IMR-90 (cell line): ENCODE measurements at regions not wholly inside any gene's neighbourhood (a gene's known extent, or its start where the extent isn't known, plus 50 kb on each side); places are given as distances from the start of the nearest gene placed in this dataset.

ENCODE experiments used
- ATAC-seq: fragments of 200-7000 bp; cut with Tn5 transposase; 2 replicates; pipeline ENCODE4 v1.9.1; 2020; ENCODE audit warnings: low read depth, mild to moderate bottlenecking, moderate library complexity
- BruUV-seq: library from RNA; stranded (reverse); fragments of 400-500 nt; replicated peaks from 2 replicates; lab custom pipeline; 2021; lab: Mats Ljungman, UMichigan
- CTCF ChIA-PET: fragments of 300-600 bp; formaldehyde crosslinking; extraction: SDS; loops from one replicate; lab custom pipeline; 2021; ENCODE audit warnings: antibody characterized with exemption; lab: Yijun Ruan, JAX
- POLR2A ChIA-PET: fragments of 300-600 bp; sonication (Branson Sonifier 250); formaldehyde crosslinking; loops from one replicate; lab custom pipeline; 2022; ENCODE audit warnings: antibody characterized with exemption; ENCODE audit not compliant: unreplicated experiment; lab: Charles Lee
- DNase-seq: peaks from one replicate; pipeline ENCODE4 v3.0.0; 2013
- H2AFZ ChIP-seq: replicated peaks from 2 replicates; pipeline ENCODE3; 2013; ENCODE audit warnings: low read length, mild to moderate bottlenecking; ENCODE audit not compliant: poor library complexity
- H2AK5ac ChIP-seq: 2 replicates; pipeline ENCODE4 v1.6.1; 2013; ENCODE audit warnings: low read depth, low read length, inconsistent platforms
- H2AK9ac ChIP-seq: replicated peaks from 2 replicates; pipeline ENCODE3; 2013; ENCODE audit warnings: mild to moderate bottlenecking, low read depth, low read length, moderate library complexity; ENCODE audit not compliant: poor library complexity
- H2BK120ac ChIP-seq: 2 replicates; pipeline ENCODE4 v1.6.1; 2013; ENCODE audit warnings: low read depth, low read length, inconsistent platforms
- H2BK15ac ChIP-seq: 3 replicates; pipeline ENCODE4 v1.6.1; 2013; ENCODE audit warnings: low read depth, low read length, inconsistent platforms
- H2BK20ac ChIP-seq: 2 replicates; pipeline ENCODE4 v1.6.1; 2013; ENCODE audit warnings: low read depth, mild to moderate bottlenecking, inconsistent platforms, low read length, moderate library complexity
- H2BK5ac ChIP-seq: 2 replicates; pipeline ENCODE4 v1.6.1; 2013; ENCODE audit warnings: mild to moderate bottlenecking, low read depth, low read length, inconsistent platforms; ENCODE audit not compliant: poor library complexity, severe bottlenecking
- H3K14ac ChIP-seq: replicated peaks from 2 replicates; pipeline ENCODE4 v1.6.1; 2013; ENCODE audit warnings: low read depth, low read length, inconsistent platforms
- H3K18ac ChIP-seq: 2 replicates; pipeline ENCODE4 v1.6.1; 2013; ENCODE audit warnings: low read depth, low read length, control low read depth
- H3K23ac ChIP-seq: 2 replicates; pipeline ENCODE4 v1.6.1; 2013; ENCODE audit warnings: low read depth, low read length, inconsistent platforms
- H3K27ac ChIP-seq: 2 replicates; pipeline ENCODE4 v1.5.1; 2013; ENCODE audit warnings: mild to moderate bottlenecking, control low read depth, low read length; ENCODE audit not compliant: insufficient read depth
- H3K27me3 ChIP-seq: 2 replicates; pipeline ENCODE4 v1.6.1; 2013; ENCODE audit warnings: low read length; ENCODE audit not compliant: control insufficient read depth, insufficient read depth
- H3K36me3 ChIP-seq: 2 replicates; pipeline ENCODE4 v1.6.1; 2013; ENCODE audit warnings: low read length, mixed read lengths; ENCODE audit not compliant: control insufficient read depth, insufficient read depth
- H3K4ac ChIP-seq: 2 replicates; pipeline ENCODE4 v1.6.1; 2013; ENCODE audit warnings: low read depth, low read length, inconsistent platforms
- H3K4me1 ChIP-seq: 2 replicates; pipeline ENCODE4 v1.6.1; 2013; ENCODE audit warnings: low read length, mixed read lengths; ENCODE audit not compliant: control insufficient read depth, insufficient read depth
- H3K4me2 ChIP-seq: 2 replicates; pipeline ENCODE4 v1.6.1; 2013; ENCODE audit warnings: low read depth, mild to moderate bottlenecking, control low read depth, low read length, moderate library complexity
- H3K4me3 ChIP-seq: 2 replicates; pipeline ENCODE4 v1.5.1; 2013; ENCODE audit warnings: low read depth, mild to moderate bottlenecking, control low read depth, low read length, moderate library complexity; ENCODE audit not compliant: insufficient read depth
- H3K56ac ChIP-seq: 2 replicates; pipeline ENCODE4 v1.6.1; 2013; ENCODE audit warnings: low read length, inconsistent platforms; ENCODE audit not compliant: insufficient read depth; ENCODE audit errors: extremely low read depth
- H3K79me1 ChIP-seq, 2 experiments: 2 replicates each; pipeline ENCODE4 v1.6.1; 2013; ENCODE audit warnings: low read length in 2 of 2, inconsistent platforms in 1 of 2, low read depth in 1 of 2
- H3K9ac ChIP-seq: 2 replicates; pipeline ENCODE4 v1.6.1; 2013; ENCODE audit warnings: low read depth, low read length, control low read depth
- H3K9me1 ChIP-seq: 2 replicates; pipeline ENCODE4 v1.6.1; 2013; ENCODE audit warnings: low read length, inconsistent platforms; ENCODE audit not compliant: insufficient read depth
- H3K9me3 ChIP-seq: 2 replicates; pipeline ENCODE4 v1.6.1; 2013; ENCODE audit warnings: low read length; ENCODE audit not compliant: control insufficient read depth, insufficient read depth
- H4K20me1 ChIP-seq: 2 replicates; pipeline ENCODE4 v1.6.1; 2013; ENCODE audit warnings: low read length, inconsistent platforms; ENCODE audit not compliant: insufficient read depth
- H4K5ac ChIP-seq: 2 replicates; pipeline ENCODE4 v1.6.1; 2013; ENCODE audit warnings: mild to moderate bottlenecking, low read depth, low read length, control low read depth
- H4K8ac ChIP-seq, 2 experiments: 2 replicates each; pipeline ENCODE4 v1.6.1; 2013; ENCODE audit warnings: low read depth in 2 of 2, low read length in 2 of 2, control low read depth in 1 of 2, inconsistent platforms in 1 of 2
- H4K91ac ChIP-seq: 2 replicates; pipeline ENCODE4 v1.6.1; 2013; ENCODE audit warnings: low read depth, low read length, inconsistent platforms; ENCODE audit not compliant: insufficient read depth
- FOS ChIP-seq: fragments of 150-350 bp; IDR thresholded peaks from 2 replicates; pipeline ENCODE4 v1.6.1; 2016; ENCODE audit warnings: low read depth, low read length
- SMC3 ChIP-seq: fragments of 150-350 bp; IDR thresholded peaks from 2 replicates; pipeline ENCODE4 v1.6.1; 2016; ENCODE audit warnings: low read depth, mild to moderate bottlenecking, antibody characterized with exemption, low read length, moderate library complexity
- WGBS, 2 experiments: methylation state at CpG; one replicate each; pipeline versions ENCODE4 v1.1.5 to v1.1.7; 2013; ENCODE audit warnings: missing lambda C conversion rate in 2 of 2; ENCODE audit not compliant: insufficient read length in 1 of 2; ENCODE audit errors: extremely low coverage in 2 of 2; 5-methylcytosine and 5-hydroxymethylcytosine counted together
- dilution Hi-C: fragments of 300-500 bp; cut with HindIII; formaldehyde crosslinking; loops from one replicate; pipeline ENCODE4 v1.14.3; 2018; ENCODE audit warnings: low sequenced_read_pairs; ENCODE audit not compliant: unreplicated experiment
- in situ Hi-C: fragments of 300-500 bp; cut with MboI; formaldehyde crosslinking; loops from 3 replicates; pipeline ENCODE4 v1.14.3; 2019; ENCODE audit warnings: low sequenced_read_pairs, inconsistent platforms, mixed read lengths
- intact Hi-C: fragments of 100-400 bp; cut with micrococcal nuclease; formaldehyde crosslinking; loops from 2 replicates; pipeline ENCODE4 v1.10.0; 2022

DNA sequence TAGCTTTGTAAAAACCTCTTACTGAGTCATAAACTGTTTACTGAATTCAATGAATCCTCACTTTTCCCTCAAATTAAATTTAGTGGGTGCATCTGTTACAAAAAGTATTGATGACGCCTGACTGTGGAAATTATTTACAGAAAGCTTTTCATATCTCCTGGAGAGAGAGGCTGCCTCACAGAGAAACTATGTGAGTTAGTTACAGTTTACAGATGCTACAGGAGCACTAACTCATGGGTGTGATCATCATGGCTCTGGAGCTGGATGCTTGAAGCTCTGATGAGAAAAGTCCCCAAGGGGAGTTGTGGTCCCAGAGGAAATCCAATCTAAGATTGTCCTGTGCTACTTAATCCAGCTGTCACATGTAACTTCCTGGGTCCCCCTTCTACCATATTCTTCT lies 590.8 kb downstream of the LMO7 start:
- no peak overlapping the region for H3K4me3 ChIP-seq
- no peaks in the 10 kb centered on the region for H4K20me1 ChIP-seq
- H3K14ac ChIP-seq = no peak overlapping the region
- H3K4me2 ChIP-seq = 0 out of 2 replicates have a peak overlapping the region, but pooled peaks have one; percentile 34
- peaks cover 4% of the 10 kb centered on the region; the same call in 1 of the 2 replicates for H3K4me1 ChIP-seq
- H2AK5ac ChIP-seq = no peak overlapping the region
- H3K36me3 ChIP-seq = no peaks in the 10 kb centered on the region
- TF ChIP-seq FOS = peak; percentile 36; the same call in 1 of the 2 replicates
- TF ChIP-seq SMC3 = no peak
- WGBS, 2 experiments = no CpG with 5 or more reads among the region's 1 CpG
- H2BK120ac ChIP-seq = peak overlapping the region; percentile 64; the same call in 1 of the 2 replicates
- BruUV-seq = no TSS peak
- H3K27ac ChIP-seq = peak overlapping the region; percentile 91; the same call in 1 of the 2 replicates
- CTCF ChIA-PET = no interaction called here
- peak overlapping the region; percentile 22; the same call in 1 of the 2 replicates for H4K5ac ChIP-seq
- H3K9ac ChIP-seq = no peak overlapping the region
- in situ Hi-C loops (no loop called here), intact Hi-C loops (loop anchor here (2.0 kb wide), 3 partner anchors 80 to 346 kb away; no protein-coding TSS in a partner anchor), dilution Hi-C loops (no loop called here)
- POLR2A ChIA-PET = no interaction called here
- no peak overlapping the region; the same call in 2 of the 3 replicates for H2BK15ac ChIP-seq
- H4K8ac ChIP-seq = no peak overlapping the region; a peak in 1 of 4 replicates
- no peak overlapping the region for H4K91ac ChIP-seq
- H2AK9ac ChIP-seq = no peak overlapping the region
- DNase-seq (peak; percentile 88), ATAC-seq (peak; percentile 87)
- H3K18ac ChIP-seq = peak overlapping the region; percentile 95
- H2BK5ac ChIP-seq = peak overlapping the region; percentile 88
- H3K9me3 ChIP-seq = no peaks in the 10 kb centered on the region
- no peak overlapping the region for H2BK20ac ChIP-seq
- no peak overlapping the region for H2AFZ ChIP-seq
- no peak overlapping the region for H3K4ac ChIP-seq
- H3K9me1 ChIP-seq = no peaks in the 10 kb centered on the region
- H3K27me3 ChIP-seq = no peaks in the 10 kb centered on the region
- H3K23ac ChIP-seq = no peak overlapping the region
- no peaks in the 10 kb centered on the region for H3K79me1 ChIP-seq
- H3K56ac ChIP-seq = no peak overlapping the region
